GM12872 (cell line): ENCODE measurements at regions not wholly inside any gene's neighbourhood (a gene's known extent, or its start where the extent isn't known, plus 50 kb on each side); places are given as distances from the start of the nearest gene placed in this dataset.

ENCODE experiments used
- TF ChIP-seq, protein P1 (sequence below): IDR thresholded peaks from 3 replicates; pipeline ENCODE4 v1.5.1; 2011; ENCODE audit warnings: low read depth, mild to moderate bottlenecking, low read length, moderate library complexity; ENCODE audit not compliant: insufficient read depth

GRCh38 chr5:124980163-124980941 lies 233.9 kb upstream of the ZNF608 start:
- TF ChIP-seq, protein P1, sequence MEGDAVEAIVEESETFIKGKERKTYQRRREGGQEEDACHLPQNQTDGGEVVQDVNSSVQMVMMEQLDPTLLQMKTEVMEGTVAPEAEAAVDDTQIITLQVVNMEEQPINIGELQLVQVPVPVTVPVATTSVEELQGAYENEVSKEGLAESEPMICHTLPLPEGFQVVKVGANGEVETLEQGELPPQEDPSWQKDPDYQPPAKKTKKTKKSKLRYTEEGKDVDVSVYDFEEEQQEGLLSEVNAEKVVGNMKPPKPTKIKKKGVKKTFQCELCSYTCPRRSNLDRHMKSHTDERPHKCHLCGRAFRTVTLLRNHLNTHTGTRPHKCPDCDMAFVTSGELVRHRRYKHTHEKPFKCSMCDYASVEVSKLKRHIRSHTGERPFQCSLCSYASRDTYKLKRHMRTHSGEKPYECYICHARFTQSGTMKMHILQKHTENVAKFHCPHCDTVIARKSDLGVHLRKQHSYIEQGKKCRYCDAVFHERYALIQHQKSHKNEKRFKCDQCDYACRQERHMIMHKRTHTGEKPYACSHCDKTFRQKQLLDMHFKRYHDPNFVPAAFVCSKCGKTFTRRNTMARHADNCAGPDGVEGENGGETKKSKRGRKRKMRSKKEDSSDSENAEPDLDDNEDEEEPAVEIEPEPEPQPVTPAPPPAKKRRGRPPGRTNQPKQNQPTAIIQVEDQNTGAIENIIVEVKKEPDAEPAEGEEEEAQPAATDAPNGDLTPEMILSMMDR: no peak

DNA sequence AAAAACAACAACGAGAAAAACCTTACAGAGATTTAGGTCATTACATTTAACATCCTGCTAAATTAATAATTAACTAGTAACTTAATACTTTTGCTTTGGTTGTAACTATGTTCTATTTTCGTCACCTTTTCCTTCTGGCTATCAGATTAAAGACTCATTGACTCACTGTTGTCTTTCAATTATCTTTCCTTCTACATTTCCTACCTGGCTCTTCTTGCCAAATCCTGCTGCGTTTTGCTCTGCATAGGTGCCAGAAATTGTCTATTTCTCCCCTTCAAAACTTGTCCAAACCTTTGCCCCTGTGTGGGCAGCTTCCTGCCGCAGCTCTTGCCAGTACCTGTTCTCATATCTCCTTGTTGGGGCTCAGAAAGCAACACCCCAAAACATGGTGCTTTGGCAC lies 235.5 kb upstream of the ZNF608 start:
- TF ChIP-seq, protein P1: no peak

DNA sequence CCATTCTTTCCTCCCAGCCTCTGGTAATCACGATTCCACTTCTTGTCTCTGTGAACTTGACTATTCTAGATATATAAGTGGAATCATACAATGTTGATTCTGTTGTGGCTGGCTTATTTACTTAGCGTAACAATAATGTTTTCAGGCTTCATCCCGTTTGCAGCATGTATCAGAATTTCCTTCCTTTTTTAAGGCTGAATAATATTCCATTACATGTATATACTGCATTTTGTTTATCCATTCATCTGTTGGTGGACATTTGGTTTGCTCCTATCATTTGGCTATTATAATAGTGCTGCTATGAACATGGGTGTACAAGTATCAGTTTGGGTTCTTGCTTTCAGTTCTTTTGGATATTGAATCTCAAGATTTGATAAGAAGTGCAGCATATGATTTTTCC lies 239.7 kb upstream of the ZNF608 start:
- TF ChIP-seq, protein P1: no peak

GRCh38 chr5:124986667-124987066 lies 240.2 kb upstream of the ZNF608 start:
- TF ChIP-seq, protein P1: no peak

DNA sequence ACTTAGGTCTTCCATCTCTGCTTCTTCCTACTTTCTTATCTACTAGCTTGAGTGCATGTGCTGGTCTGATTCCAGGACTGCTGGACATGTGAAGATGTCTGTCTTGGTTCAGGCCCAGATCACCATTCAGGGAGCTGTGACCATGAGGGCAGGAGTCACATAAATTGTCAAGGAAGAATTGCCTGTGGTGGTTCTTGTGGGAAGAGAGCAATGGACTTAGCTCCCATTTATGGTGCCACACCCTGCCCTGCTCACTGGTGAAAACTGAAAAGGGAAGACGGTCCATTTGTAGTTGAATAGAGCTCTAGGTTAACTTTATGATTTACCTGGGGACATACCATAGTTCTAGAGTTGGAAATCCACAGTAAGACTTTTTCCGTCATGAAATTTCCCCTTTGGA lies 244.3 kb upstream of the ZNF608 start:
- TF ChIP-seq, protein P1: no peak

DNA sequence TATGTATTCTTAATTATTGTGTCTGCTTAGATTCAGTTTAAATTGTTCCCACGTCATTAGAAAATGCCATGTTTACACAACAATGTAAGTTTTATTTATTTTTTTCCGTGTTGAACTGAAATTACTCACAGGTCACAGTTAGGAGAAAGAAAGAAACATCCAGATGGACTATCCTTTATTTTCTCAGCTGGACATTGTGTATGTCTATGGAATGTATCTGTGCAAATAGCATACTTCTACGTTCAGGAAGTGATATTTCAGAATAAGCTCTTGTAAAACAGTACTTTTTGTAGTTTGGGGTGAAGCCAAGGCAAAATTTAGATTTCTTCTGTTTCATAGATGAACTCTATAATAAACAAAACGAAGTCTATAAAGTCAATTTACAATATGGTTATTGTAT lies 249.0 kb upstream of the ZNF608 start:
- TF ChIP-seq, protein P1: no peak

- TF ChIP-seq, protein P1: no peak
Observed at GRCh38 chr5:124996023-124996763, 249.8 kb upstream of the ZNF608 start.
